ENCODE measurements at regions not wholly inside any gene's neighbourhood (a gene's known extent, or its start where the extent isn't known, plus 50 kb on each side); places are given as distances from the start of the nearest gene placed in this dataset.

DNA sequence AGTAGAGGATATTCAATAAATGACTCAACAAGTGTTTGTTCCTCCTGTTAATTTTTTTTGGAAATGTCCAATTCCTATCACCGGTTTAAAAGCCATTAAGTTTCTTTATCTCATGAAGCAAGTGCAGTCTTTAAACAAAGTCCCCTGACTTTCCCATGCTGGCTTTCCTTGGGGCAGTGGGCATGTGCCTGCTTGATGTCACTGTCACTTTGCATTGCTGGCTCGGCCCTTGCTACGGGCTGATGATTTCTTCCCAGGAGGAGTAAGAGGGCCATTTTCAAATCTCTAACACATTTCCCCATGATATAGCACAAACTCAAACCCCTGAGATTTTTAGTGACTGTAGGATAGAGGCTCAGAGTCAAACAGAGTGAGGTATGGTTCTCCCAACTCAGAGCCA, 275.8 kb upstream of the TENM3 start:
- FAIRE-seq: no peak
- Histone ChIP-seq H3K9ac (ENCODE audit: low read length in 3 of 3) (no peak overlapping the region), H3K27ac (ENCODE audit: low read depth in 2 of 2, low read length in 2 of 2) (no peak overlapping the region), H3K4me1 (ENCODE audit: control insufficient read depth in 2 of 3, insufficient read depth in 2 of 3, low read depth in 1 of 3, low read length in 3 of 3) (no peaks in the 10 kb centered on the region), H3K4me3 (ENCODE audit: low read length in 3 of 3) (no peak overlapping the region), H3K36me3 (ENCODE audit: control insufficient read depth in 2 of 3, insufficient read depth in 3 of 3, low read length in 3 of 3) (no peaks in the 10 kb centered on the region), H3K9me3 (ENCODE audit: control insufficient read depth in 2 of 3, insufficient read depth in 1 of 3, low read length in 3 of 3) (no peaks in the 10 kb centered on the region), H3K27me3 (ENCODE audit: control insufficient read depth, insufficient read depth, low read length) (no peaks in the 10 kb centered on the region)
- TF ChIP-seq, protein P1, sequence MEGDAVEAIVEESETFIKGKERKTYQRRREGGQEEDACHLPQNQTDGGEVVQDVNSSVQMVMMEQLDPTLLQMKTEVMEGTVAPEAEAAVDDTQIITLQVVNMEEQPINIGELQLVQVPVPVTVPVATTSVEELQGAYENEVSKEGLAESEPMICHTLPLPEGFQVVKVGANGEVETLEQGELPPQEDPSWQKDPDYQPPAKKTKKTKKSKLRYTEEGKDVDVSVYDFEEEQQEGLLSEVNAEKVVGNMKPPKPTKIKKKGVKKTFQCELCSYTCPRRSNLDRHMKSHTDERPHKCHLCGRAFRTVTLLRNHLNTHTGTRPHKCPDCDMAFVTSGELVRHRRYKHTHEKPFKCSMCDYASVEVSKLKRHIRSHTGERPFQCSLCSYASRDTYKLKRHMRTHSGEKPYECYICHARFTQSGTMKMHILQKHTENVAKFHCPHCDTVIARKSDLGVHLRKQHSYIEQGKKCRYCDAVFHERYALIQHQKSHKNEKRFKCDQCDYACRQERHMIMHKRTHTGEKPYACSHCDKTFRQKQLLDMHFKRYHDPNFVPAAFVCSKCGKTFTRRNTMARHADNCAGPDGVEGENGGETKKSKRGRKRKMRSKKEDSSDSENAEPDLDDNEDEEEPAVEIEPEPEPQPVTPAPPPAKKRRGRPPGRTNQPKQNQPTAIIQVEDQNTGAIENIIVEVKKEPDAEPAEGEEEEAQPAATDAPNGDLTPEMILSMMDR (IDR thresholded peaks at IDR 0.05; ENCODE audit: borderline replicate concordance, extremely low read depth, insufficient read depth): no peak
- intact Hi-C loops (cut with DNase I): no loop called here
- DNase-seq: no peak

DNA sequence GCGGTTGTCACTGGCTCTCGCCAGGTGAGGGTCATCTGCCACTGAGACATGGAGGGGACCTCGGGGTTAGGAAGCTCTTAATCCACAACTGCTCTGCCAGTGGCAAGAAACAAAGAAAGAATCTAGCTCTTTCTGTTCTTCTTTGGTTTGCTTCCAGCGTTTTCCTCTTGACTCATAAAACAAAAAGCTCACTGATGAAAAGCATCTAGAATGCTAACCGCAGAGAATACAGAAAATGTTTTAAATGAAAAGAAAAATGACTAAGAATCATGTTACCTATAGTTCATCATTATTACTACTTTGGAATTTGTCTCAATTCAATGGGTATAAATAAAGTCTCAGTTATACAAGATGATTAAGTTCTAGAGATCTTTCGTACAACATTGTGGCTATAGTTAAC, 274.8 kb upstream of the TENM3 start:
- H3K4me3 ChIP-seq (ENCODE audit: low read length in 3 of 3): no peak overlapping the region
- no peaks in the 10 kb centered on the region for H3K27me3 ChIP-seq (ENCODE audit: control insufficient read depth, insufficient read depth, low read length)
- H3K36me3 ChIP-seq (ENCODE audit: control insufficient read depth in 2 of 3, insufficient read depth in 3 of 3, low read length in 3 of 3): no peaks in the 10 kb centered on the region
- no peaks in the 10 kb centered on the region for H3K9me3 ChIP-seq (ENCODE audit: control insufficient read depth in 2 of 3, insufficient read depth in 1 of 3, low read length in 3 of 3)
- TF ChIP-seq, protein P1 (IDR thresholded peaks at IDR 0.05; ENCODE audit: borderline replicate concordance, extremely low read depth, insufficient read depth): no peak
- no peak for FAIRE-seq
- no peaks in the 10 kb centered on the region for H3K4me1 ChIP-seq (ENCODE audit: control insufficient read depth in 2 of 3, insufficient read depth in 2 of 3, low read depth in 1 of 3, low read length in 3 of 3)
- no peak for DNase-seq
- H3K27ac ChIP-seq (ENCODE audit: low read depth in 2 of 2, low read length in 2 of 2): no peak overlapping the region
- H3K9ac ChIP-seq (ENCODE audit: low read length in 3 of 3): no peak overlapping the region
- intact Hi-C loops (cut with DNase I): no loop called here

DNA sequence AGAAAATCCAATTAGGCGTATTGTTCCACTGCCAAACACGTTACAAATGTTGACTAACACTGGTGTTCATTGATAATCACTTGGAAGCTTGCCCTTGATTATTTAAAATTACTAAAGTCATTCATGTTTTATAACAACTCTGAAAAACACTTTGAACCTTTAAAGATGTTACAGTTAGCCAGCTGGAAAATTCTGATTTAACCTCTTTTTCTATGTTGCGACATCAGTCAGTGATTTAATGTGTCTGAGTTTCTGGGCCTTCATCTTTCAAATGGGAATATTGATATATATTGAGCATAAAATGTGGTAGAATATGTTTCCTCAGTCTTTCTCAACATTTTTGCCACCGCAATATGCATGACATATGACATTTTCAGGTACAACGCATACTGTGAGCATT, 274.1 kb upstream of the TENM3 start:
- Histone ChIP-seq H3K27ac (ENCODE audit: low read depth in 2 of 2, low read length in 2 of 2) (no peak overlapping the region), H3K27me3 (ENCODE audit: control insufficient read depth, insufficient read depth, low read length) (no peaks in the 10 kb centered on the region), H3K9ac (ENCODE audit: low read length in 3 of 3) (no peak overlapping the region), H3K36me3 (ENCODE audit: control insufficient read depth in 2 of 3, insufficient read depth in 3 of 3, low read length in 3 of 3) (no peaks in the 10 kb centered on the region), H3K4me1 (ENCODE audit: control insufficient read depth in 2 of 3, insufficient read depth in 2 of 3, low read depth in 1 of 3, low read length in 3 of 3) (no peaks in the 10 kb centered on the region), H3K9me3 (ENCODE audit: control insufficient read depth in 2 of 3, insufficient read depth in 1 of 3, low read length in 3 of 3) (no peaks in the 10 kb centered on the region), H3K4me3 (ENCODE audit: low read length in 3 of 3) (no peak overlapping the region)
- no peak for DNase-seq
- FAIRE-seq: no peak
- TF ChIP-seq, protein P1 (IDR thresholded peaks at IDR 0.05; ENCODE audit: borderline replicate concordance, extremely low read depth, insufficient read depth): no peak
- intact Hi-C loops (cut with DNase I): no loop called here

DNA sequence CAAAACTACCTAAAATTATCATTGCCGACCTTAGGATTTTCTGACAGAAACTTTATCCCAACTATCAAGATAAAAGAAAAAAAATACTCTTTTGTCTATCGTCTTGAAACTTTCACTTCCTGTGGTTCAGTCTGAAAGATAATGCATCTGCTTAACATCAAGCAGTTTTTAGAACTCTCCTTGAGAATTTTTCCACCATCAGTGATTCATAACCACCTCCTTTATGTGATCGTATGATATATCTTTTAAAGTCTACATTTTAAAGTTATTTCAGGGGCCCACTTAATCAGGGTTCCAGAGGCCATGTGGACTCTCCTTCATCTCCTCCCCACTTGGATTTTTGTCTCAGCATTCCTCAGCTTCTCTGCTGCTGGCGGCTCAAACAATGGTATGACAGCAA, 272.8 kb upstream of the TENM3 start:
- H3K9ac ChIP-seq (ENCODE audit: low read length in 3 of 3): no peak overlapping the region
- H3K27ac ChIP-seq (ENCODE audit: low read depth in 2 of 2, low read length in 2 of 2): no peak overlapping the region
- FAIRE-seq (no peak), DNase-seq (no peak)
- no peaks in the 10 kb centered on the region for H3K4me1 ChIP-seq (ENCODE audit: control insufficient read depth in 2 of 3, insufficient read depth in 2 of 3, low read depth in 1 of 3, low read length in 3 of 3)
- H3K4me3 ChIP-seq (ENCODE audit: low read length in 3 of 3): no peak overlapping the region
- intact Hi-C loops (cut with DNase I): no loop called here
- TF ChIP-seq, protein P1 (IDR thresholded peaks at IDR 0.05; ENCODE audit: borderline replicate concordance, extremely low read depth, insufficient read depth): no peak
- no peaks in the 10 kb centered on the region for H3K36me3 ChIP-seq (ENCODE audit: control insufficient read depth in 2 of 3, insufficient read depth in 3 of 3, low read length in 3 of 3)
- no peaks in the 10 kb centered on the region for H3K9me3 ChIP-seq (ENCODE audit: control insufficient read depth in 2 of 3, insufficient read depth in 1 of 3, low read length in 3 of 3)
- H3K27me3 ChIP-seq (ENCODE audit: control insufficient read depth, insufficient read depth, low read length): no peaks in the 10 kb centered on the region

Measured in kidney (tissue), 13 donors.